Putamen (tissue), 1 donor: ENCODE measurements at regions not wholly inside any gene's neighbourhood (a gene's known extent, or its start where the extent isn't known, plus 50 kb on each side); places are given as distances from the start of the nearest gene placed in this dataset.

Source experiments
- DNase-seq: peaks from one replicate; pipeline ENCODE4 v3.0.0-alpha.2; 2016; ENCODE audit warnings: low spot score

- DNase-seq, result no peak
Measured at GRCh38 chr7:125661677-125662076, 732.1 kb upstream of the POT1 start.

DNA sequence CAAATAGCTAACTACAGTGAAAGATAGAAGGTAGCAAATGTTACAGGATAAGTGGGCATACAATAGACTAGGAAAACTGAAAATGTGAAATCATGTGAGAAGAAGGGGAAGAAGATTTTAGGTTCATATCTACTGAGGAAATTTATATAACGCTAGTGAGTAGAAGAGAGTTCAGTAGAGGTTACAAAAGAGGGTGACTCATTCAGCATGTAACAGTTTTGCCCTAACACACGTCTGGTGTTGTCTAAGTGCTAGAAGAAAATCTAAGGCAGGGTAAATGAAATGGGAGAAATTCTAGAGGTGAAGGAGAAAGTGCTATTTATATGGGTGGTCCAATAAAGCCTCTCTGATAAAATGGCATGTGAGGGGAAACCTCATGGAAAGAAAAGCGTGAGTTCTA, 731.4 kb upstream of the POT1 start:
- DNase-seq, result no peak

GRCh38 chr7:125654076-125654475, 724.5 kb upstream of the POT1 start:
- DNase-seq, result no peak

DNA sequence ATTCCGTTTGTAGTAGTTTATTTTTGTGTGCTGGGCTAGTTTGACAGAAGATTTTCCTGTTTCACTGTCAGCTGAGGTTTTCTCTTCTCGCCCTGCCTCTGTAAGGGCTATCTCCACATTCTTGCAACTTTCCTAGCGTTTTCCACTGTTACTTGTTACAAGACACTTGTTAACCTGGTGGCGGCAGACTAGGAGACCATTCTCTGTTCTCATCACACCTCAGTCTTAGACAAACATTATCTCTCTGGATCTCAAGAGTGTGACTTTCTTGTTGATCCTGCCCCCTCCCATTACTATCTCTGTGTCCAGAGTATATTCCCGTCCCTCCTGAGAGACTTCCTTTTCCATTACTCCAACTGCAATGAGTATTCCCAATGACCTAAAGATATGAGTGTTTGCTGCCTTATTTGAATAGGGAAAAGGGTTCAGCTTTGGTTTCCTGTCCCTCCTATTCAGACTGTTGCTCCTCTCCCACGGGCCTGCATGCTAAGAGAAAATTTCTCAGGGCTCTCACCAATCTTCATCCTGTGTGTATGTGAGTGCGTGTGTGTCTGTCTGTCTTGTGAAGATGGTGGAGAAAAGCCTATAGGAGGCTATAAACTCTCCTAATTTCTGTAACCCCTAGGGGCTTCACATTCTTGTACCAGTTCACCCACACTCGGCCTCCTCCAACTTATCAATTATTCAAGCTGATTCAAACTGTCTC, 722.4 kb upstream of the POT1 start:
- no peak for DNase-seq

GRCh38 chr7:125648543-125648942, 718.9 kb upstream of the POT1 start:
- no peak for DNase-seq

DNA sequence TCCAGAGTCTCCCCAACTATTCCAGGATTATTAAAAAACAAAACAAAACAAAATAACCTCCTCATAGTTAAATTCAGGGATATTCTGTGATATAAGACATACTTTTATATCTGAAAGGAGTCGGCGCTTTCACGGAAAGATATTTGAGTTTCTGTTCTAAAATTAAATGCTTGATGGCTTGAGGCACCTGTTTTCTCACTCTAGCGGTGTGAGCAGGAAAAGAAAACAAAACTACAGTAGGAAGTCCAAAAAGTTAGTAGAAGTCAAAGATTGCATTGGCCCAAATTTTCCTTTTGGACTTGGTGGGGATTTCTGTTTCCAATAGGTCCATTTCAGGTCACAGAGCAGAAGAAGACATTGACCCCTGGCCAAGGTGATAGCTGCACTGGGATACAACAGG, 716.1 kb upstream of the POT1 start:
- DNase-seq, result no peak

DNA sequence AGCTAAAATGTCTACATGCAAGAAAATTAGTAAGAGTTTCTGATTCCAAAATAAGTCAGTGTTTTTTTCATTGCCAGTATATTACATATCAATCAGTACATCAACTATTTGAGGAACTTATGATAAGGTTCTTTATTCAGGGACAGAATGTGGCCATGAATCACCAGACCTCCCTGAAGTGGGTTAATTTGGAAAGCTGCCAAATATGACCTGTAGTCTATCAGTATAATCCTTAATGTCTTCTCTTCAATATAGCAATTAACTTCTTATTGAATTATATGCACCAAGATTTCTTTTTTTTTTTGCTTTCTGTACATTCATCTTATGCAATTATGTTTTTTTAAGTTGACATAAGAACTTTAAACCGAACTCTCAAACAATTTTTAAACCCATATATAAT, 714.5 kb upstream of the POT1 start:
- DNase-seq, result no peak

- DNase-seq, result no peak
Measured at GRCh38 chr7:125643302-125643701, 713.7 kb upstream of the POT1 start.

DNA sequence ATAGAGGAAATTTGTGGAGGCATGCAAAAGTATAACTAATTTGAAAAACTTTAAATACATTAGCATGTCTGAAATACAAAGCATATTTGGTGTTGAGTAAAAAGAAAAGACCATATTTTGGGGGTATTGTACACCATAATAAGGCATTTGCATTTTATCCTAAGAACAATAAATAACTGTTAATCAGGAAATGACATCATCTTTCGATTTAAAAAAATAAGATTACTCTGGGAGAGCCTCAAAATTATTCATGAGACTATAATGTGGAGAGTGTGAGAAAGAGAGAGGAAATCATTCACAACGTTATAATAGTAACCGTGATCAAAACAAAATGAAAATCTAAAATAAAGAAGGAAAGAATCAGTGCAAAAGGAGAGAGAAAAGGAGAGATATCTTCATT, 712.3 kb upstream of the POT1 start:
- DNase-seq, result no peak

DNA sequence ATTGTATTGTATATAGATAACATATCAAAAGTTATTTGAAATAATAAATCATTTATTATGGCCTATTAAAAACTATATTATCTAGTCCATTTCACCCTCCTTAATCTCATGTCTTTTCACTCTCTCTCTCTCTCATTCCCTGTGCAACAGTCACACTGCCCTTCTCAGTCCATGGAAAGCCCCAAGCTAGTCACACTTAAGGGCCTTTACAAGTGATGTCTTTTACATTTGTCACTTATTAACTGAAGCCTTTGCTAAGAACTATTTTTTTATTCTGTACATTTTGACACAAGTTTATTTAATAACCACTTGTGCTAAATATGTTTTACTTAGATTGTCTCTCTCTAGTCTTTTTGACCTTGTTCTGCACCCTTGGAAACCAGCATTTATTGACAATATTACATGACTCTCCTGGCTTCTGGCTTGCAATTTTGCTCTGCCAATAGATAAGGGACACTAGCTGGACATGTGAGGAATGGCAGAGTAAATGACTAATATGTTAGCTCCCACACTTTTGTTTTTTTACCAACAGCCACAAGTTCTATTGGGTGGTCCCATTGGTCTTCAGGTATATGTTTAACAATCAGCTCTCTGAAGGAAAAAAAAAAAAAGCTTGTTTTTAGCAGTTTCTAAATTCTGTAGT, 706.8 kb upstream of the POT1 start:
- DNase-seq, result no peak

DNA sequence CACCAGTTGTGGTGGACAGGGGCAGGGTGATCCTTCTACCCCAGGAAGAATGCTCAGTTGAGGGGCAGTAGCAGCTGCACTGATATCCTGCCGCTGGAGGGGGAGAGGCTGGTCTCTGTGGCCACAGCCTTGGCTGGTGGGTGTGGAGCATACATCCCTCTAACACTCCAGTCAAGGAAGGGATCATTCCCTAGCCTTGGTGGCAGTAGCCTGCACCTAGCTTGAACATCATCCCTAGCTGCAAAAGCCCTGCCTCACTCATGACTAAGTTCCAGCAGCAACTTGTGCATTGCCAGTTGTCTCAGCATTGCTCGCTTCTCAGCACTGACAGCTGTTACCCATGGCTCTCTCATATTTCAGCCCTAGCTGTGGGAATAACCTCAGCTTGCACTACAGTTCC, 688.9 kb upstream of the POT1 start:
- no peak for DNase-seq

DNA sequence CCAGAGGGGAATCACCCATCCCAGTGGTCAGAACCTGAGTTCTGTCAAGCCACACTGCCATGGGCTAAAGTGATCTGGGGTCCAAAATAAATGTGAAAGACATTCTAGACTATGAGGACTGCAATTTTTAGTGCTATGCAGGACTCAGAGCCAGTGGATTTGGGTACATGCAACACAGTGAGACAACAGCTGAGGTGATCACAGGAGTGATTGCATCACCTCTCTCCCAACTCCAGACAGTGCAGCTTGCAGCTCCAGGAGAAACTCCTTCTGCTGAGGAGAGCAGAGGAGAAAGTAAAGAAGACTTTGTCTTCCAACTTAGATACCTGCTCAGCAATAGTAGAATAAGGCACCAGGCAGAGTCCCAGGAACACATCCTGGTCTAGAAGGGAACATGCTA, 682.0 kb upstream of the POT1 start:
- no peak for DNase-seq

DNA sequence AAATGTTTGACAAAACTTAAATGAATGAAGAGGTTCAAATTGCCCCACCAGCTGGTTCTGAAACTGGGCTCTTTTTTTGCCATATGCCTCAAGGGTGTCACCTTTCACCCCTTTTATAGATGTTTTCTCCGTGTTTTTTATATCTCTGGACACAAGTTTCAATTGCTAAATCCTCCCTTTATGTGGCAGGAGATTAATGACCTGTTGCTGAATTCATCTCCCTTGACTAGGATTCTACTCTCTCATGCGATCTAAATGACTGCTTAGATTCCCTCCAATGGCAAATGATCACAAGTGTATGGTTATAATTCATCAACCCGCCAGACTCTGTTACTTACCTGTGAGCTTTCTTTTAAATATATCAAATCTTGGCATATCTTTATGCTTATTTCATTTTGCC, 677.0 kb upstream of the POT1 start:
- DNase-seq, result no peak

DNA sequence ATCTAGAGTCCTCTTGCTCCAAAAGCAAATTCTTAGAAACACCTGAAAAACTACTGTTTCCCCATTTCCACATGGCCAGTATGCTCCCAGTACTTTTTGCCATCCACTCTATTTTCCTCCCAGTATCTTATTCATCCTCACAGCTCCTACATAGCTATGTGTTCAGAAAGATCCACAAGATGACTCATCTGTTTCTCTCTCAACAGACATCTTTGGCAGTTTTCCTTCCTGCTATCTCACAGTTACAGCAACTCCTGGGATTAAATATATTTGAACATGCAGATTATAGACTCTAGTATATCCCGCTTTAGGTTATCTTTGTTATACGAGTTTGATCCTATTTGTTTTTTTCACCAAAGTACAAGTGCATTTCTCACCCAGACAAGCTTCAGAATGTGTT, 675.6 kb upstream of the POT1 start:
- no peak for DNase-seq

- DNase-seq, result no peak
Measured at GRCh38 chr7:125602441-125602840, 672.8 kb upstream of the POT1 start.

DNA sequence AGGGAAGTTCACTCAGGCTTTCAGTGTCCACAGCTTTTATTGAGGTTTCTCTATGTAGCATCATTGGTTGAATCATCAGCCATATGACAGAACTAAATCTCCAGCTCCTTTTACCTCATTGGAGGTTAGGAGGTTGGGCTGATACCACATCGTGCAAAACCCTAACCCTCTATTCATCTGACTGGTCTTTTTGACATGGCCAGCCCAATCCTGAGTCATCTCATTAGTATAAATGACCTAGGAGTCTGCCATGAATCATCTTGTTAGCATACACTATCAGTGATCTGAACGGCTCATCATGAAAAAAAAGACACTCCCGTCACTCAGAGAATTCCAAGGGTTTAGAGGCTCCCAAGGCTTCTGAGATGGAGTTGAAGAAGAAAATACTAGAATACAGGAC, 669.8 kb upstream of the POT1 start:
- DNase-seq, result no peak

GRCh38 chr7:125592331-125592730, 662.7 kb upstream of the POT1 start:
- no peak for DNase-seq

- DNase-seq, result no peak
Measured at GRCh38 chr7:125573126-125573525, 643.5 kb upstream of the POT1 start.

- DNase-seq, result no peak
Measured at GRCh38 chr7:125572414-125572813, 642.8 kb upstream of the POT1 start.

- DNase-seq, result no peak
Measured at GRCh38 chr7:125568799-125569198, 639.2 kb upstream of the POT1 start.

- DNase-seq, result no peak
Measured at GRCh38 chr7:125567686-125568085, 638.1 kb upstream of the POT1 start.

GRCh38 chr7:125563964-125564529, 634.4 kb upstream of the POT1 start:
- no peak for DNase-seq

GRCh38 chr7:125563557-125563956, 633.9 kb upstream of the POT1 start:
- no peak for DNase-seq

- no peak for DNase-seq
Measured at GRCh38 chr7:125561006-125561405, 631.4 kb upstream of the POT1 start.
